Fibroblast of lung (primary cell): ENCODE measurements at regions not wholly inside any gene's neighbourhood (a gene's known extent, or its start where the extent isn't known, plus 50 kb on each side); places are given as distances from the start of the nearest gene placed in this dataset.
A peak's percentile ranks its signal among the peaks of the same experiment; 100 is the strongest.

Source experiments
- DNase-seq, 2 donors: peaks; one replicate each; pipeline versions ENCODE4 v3.0.0 to v3.0.0-alpha.2; 2010; ENCODE audit warnings: low read depth in 2 of 2
- H2AFZ ChIP-seq: 2 replicates; pipeline ENCODE4 v1.5.1; 2012; ENCODE audit warnings: low read length, control low read depth, inconsistent platforms
- H3K27ac ChIP-seq: 2 replicates; pipeline ENCODE4 v1.5.1; 2011; ENCODE audit warnings: low read length, control low read depth; ENCODE audit not compliant: insufficient read depth
- H3K27me3 ChIP-seq: 2 replicates; pipeline ENCODE4 v1.5.1; 2011; ENCODE audit warnings: mild to moderate bottlenecking, low read length; ENCODE audit not compliant: control insufficient read depth, insufficient read depth
- H3K36me3 ChIP-seq: 2 replicates; pipeline ENCODE4 v1.5.1; 2011; ENCODE audit warnings: low read length; ENCODE audit not compliant: control insufficient read depth, insufficient read depth
- H3K4me1 ChIP-seq: 2 replicates; pipeline ENCODE4 v1.5.1; 2011; ENCODE audit warnings: low read length; ENCODE audit not compliant: control insufficient read depth, insufficient read depth; ENCODE audit errors: extremely low read depth
- H3K4me2 ChIP-seq: 2 replicates; pipeline ENCODE4 v1.5.1; 2011; ENCODE audit warnings: low read length, control low read depth; ENCODE audit not compliant: insufficient read depth; ENCODE audit errors: extremely low read depth
- H3K4me3 ChIP-seq, 4 experiments: fragments of 200-600 bp in 1 of 4; sonication (generic) in 1 of 4; replicated peaks in 1 of 4; 2 replicates each; pipeline ENCODE4 v1.5.1; 2011 to 2016; ENCODE audit warnings: low read length in 4 of 4, low read depth in 3 of 4, mild to moderate bottlenecking in 3 of 4, control low read depth in 2 of 4, inconsistent platforms in 1 of 4, mixed read lengths in 1 of 4; ENCODE audit not compliant: insufficient read depth in 1 of 4; ENCODE audit errors: control extremely low read depth in 1 of 4
- H3K79me2 ChIP-seq: 2 replicates; pipeline ENCODE4 v1.5.1; 2012; ENCODE audit warnings: mild to moderate bottlenecking, low read length, inconsistent platforms; ENCODE audit not compliant: control insufficient read depth, insufficient read depth
- H3K9ac ChIP-seq: 2 replicates; pipeline ENCODE4 v1.5.1; 2011; ENCODE audit warnings: mild to moderate bottlenecking, low read length, control low read depth; ENCODE audit not compliant: insufficient read depth
- H3K9me3 ChIP-seq: 2 replicates; pipeline ENCODE4 v1.5.1; 2012; ENCODE audit warnings: low read depth, low read length; ENCODE audit not compliant: control insufficient read depth, insufficient read depth
- H4K20me1 ChIP-seq: 2 replicates; pipeline ENCODE4 v1.5.1; 2011; ENCODE audit warnings: low read length; ENCODE audit not compliant: control insufficient read depth, insufficient read depth; ENCODE audit errors: extremely low read depth
- EZH2 ChIP-seq: IDR thresholded peaks from 2 replicates; pipeline ENCODE4 v1.5.1; 2012; ENCODE audit warnings: low read length, control low read depth, mild to moderate bottlenecking; ENCODE audit errors: missing control alignments
- TF ChIP-seq, protein P1 (sequence below), 2 donors: IDR thresholded peaks in 1 of 2; conservative IDR thresholded peaks in 1 of 2; 1 replicate in 1 of 2; 2 replicates in 1 of 2; pipeline ENCODE4 v1.5.1; 2011 to 2012; ENCODE audit warnings: low read length in 2 of 2, control low read depth in 1 of 2, inconsistent platforms in 1 of 2, low read depth in 1 of 2, mild to moderate bottlenecking in 1 of 2

GRCh38 chr5:144812763-144813162, 642.1 kb downstream of the KCTD16 start:
- Histone ChIP-seq H3K27me3 (no peaks in the 10 kb centered on the region), H3K4me1 (no peaks in the 10 kb centered on the region), H3K9ac (no peak overlapping the region), H3K36me3 (no peaks in the 10 kb centered on the region), H4K20me1 (no peaks in the 10 kb centered on the region), H3K4me2 (no peak overlapping the region), H3K27ac (no peak overlapping the region), H3K79me2 (no peaks in the 10 kb centered on the region), H3K9me3 (no peaks in the 10 kb centered on the region), H2AFZ (no peak overlapping the region), H3K4me3 (no peak overlapping the region)
- TF ChIP-seq EZH2 = no peak
- TF ChIP-seq, protein P1, sequence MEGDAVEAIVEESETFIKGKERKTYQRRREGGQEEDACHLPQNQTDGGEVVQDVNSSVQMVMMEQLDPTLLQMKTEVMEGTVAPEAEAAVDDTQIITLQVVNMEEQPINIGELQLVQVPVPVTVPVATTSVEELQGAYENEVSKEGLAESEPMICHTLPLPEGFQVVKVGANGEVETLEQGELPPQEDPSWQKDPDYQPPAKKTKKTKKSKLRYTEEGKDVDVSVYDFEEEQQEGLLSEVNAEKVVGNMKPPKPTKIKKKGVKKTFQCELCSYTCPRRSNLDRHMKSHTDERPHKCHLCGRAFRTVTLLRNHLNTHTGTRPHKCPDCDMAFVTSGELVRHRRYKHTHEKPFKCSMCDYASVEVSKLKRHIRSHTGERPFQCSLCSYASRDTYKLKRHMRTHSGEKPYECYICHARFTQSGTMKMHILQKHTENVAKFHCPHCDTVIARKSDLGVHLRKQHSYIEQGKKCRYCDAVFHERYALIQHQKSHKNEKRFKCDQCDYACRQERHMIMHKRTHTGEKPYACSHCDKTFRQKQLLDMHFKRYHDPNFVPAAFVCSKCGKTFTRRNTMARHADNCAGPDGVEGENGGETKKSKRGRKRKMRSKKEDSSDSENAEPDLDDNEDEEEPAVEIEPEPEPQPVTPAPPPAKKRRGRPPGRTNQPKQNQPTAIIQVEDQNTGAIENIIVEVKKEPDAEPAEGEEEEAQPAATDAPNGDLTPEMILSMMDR (conservative IDR thresholded peaks at IDR 0.05 in 1 of 2, IDR thresholded peaks at IDR 0.05 in 1 of 2; ENCODE audit: low read depth in 1 of 2, low read length in 2 of 2) = no peak
- DNase-seq = peak; percentile 66 to 96

- H3K36me3 ChIP-seq = no peaks in the 10 kb centered on the region
- no peak overlapping the region for H3K4me3 ChIP-seq
- no peak overlapping the region for H3K9ac ChIP-seq
- H3K79me2 ChIP-seq = no peaks in the 10 kb centered on the region
- no peak overlapping the region for H2AFZ ChIP-seq
- H3K27ac ChIP-seq = no peak overlapping the region
- H3K27me3 ChIP-seq = no peaks in the 10 kb centered on the region
- TF ChIP-seq, protein P1 (conservative IDR thresholded peaks at IDR 0.05 in 1 of 2, IDR thresholded peaks at IDR 0.05 in 1 of 2; ENCODE audit: low read depth in 1 of 2, low read length in 2 of 2) = no peak
- no peak for TF ChIP-seq EZH2
- DNase-seq = no peak
- H3K4me2 ChIP-seq = no peak overlapping the region
- H4K20me1 ChIP-seq = no peaks in the 10 kb centered on the region
- no peaks in the 10 kb centered on the region for H3K9me3 ChIP-seq
- no peaks in the 10 kb centered on the region for H3K4me1 ChIP-seq
These were observed 629.5 kb downstream of the KCTD16 start for GRCh38 chr5:144800169-144800568.

DNA sequence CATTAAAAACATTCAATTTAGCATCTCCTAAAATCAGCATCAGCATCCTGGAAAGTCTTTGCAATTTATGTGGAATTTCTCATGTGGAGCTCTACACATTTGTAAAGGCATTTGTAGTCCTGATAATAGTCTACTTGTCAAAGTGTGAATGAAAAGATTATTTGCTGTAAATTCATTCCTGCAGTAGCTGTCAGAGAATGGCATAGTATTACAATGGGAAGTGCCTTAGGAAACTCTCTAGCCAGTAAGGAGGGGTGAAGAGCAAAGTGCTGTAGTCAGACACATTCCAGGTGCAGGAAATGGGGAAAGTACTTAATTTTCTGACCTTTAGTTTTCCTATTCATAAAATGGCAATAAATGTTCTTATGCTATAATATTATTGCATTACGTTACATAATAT, 627.9 kb downstream of the KCTD16 start:
- Histone ChIP-seq H3K4me2 (no peak overlapping the region), H3K9me3 (no peaks in the 10 kb centered on the region), H4K20me1 (no peaks in the 10 kb centered on the region), H3K36me3 (no peaks in the 10 kb centered on the region), H3K27me3 (no peaks in the 10 kb centered on the region), H2AFZ (no peak overlapping the region), H3K4me3 (no peak overlapping the region), H3K27ac (no peak overlapping the region), H3K79me2 (no peaks in the 10 kb centered on the region), H3K9ac (no peak overlapping the region), H3K4me1 (no peaks in the 10 kb centered on the region)
- no peak for TF ChIP-seq EZH2
- TF ChIP-seq, protein P1 (conservative IDR thresholded peaks at IDR 0.05 in 1 of 2, IDR thresholded peaks at IDR 0.05 in 1 of 2; ENCODE audit: low read depth in 1 of 2, low read length in 2 of 2) = no peak
- DNase-seq = no peak
